GM19025 (cell line): ENCODE measurements at regions not wholly inside any gene's neighbourhood (a gene's known extent, or its start where the extent isn't known, plus 50 kb on each side); places are given as distances from the start of the nearest gene placed in this dataset.

ENCODE experiments used
- ATAC-seq: cut with Tn5 transposase; IDR thresholded peaks from one replicate; pipeline ENCODE4 v1.9.1; 2021; ENCODE audit warnings: mild to moderate bottlenecking, low read depth, moderate library complexity; ENCODE audit not compliant: unreplicated experiment

DNA sequence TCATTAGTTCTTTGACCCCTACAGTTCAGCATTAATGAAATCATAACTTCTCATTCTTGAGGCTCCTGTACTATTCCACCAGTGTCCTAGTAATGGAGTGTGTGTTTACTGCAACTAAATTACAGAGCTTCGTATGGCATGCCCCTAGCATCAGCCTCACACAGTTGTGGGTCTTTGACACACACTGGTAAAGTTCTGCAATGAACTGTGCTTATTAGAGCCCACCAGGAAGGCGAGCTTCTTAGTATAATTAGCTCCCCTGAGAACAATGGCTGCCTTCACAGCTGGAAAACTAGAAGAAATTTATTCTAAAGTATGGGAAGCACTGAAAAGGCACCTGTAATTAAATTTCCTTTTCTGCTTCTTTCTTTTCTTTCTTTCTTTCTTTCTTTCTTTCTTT is 251.1 kb upstream of the RGS18 start:
- no peak for ATAC-seq

- ATAC-seq, result no peak
Measured at GRCh38 chr1:191910245-191910644, 248.0 kb upstream of the RGS18 start.

DNA sequence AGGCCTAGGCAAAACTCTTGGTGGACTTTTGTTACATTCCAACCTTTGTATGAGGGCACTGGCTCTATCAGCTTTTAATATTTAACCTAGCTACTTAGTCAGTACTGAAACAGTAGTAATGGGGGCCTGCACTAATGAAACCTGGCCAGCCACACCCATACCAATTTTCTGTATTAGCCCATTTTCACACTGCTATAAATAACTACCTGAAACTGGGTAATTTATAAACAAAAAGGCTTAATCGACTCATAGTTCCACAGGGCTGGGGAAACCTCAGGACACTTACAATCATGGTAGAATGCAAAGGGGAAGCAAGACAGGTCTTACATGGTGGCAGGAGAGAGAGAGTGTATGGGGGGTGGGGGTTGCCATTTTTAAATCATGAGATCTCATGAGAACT is 245.7 kb upstream of the RGS18 start:
- ATAC-seq, result peak; percentile 57

- no peak for ATAC-seq
Measured at GRCh38 chr1:191913260-191913977, 244.8 kb upstream of the RGS18 start.

- no peak for ATAC-seq
Measured at GRCh38 chr1:191929383-191929782, 228.9 kb upstream of the RGS18 start.

- ATAC-seq, result no peak
Measured at GRCh38 chr1:191943684-191944083, 214.6 kb upstream of the RGS18 start.

GRCh38 chr1:191953526-191953925 is 204.7 kb upstream of the RGS18 start:
- ATAC-seq, result no peak

DNA sequence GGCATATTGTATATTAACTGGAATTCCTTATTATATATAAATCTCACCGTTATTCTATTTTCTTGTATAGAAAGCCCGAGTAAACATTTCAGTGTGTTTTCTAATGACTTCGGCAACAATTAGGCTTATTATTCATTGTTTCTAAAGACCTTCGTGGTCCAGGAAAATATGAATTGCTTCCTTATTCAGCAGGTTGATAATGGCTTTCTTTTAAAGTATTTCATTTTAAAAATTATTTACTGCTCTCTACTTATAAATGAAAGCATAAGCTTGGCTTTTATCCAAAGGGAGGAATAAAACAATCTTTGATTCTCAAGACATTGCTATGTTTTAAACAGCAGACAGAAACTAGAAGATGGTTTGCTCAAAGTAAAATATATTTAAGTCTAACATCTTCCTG is 198.4 kb upstream of the RGS18 start:
- ATAC-seq, result no peak

GRCh38 chr1:191963286-191963685 is 195.0 kb upstream of the RGS18 start:
- ATAC-seq, result no peak

GRCh38 chr1:191963781-191964455 is 194.3 kb upstream of the RGS18 start:
- no peak for ATAC-seq

GRCh38 chr1:191969290-191969689 is 189.0 kb upstream of the RGS18 start:
- no peak for ATAC-seq

GRCh38 chr1:191970116-191970515 is 188.1 kb upstream of the RGS18 start:
- ATAC-seq, result no peak

GRCh38 chr1:191971447-191971846 is 186.8 kb upstream of the RGS18 start:
- ATAC-seq, result no peak

- ATAC-seq, result no peak
Measured at GRCh38 chr1:191974004-191974403, 184.3 kb upstream of the RGS18 start.

GRCh38 chr1:191977874-191978506 is 180.3 kb upstream of the RGS18 start:
- ATAC-seq, result no peak

GRCh38 chr1:191984856-191985255 is 173.4 kb upstream of the RGS18 start:
- no peak for ATAC-seq

- ATAC-seq, result no peak
Measured at GRCh38 chr1:191992118-191992517, 166.1 kb upstream of the RGS18 start.

DNA sequence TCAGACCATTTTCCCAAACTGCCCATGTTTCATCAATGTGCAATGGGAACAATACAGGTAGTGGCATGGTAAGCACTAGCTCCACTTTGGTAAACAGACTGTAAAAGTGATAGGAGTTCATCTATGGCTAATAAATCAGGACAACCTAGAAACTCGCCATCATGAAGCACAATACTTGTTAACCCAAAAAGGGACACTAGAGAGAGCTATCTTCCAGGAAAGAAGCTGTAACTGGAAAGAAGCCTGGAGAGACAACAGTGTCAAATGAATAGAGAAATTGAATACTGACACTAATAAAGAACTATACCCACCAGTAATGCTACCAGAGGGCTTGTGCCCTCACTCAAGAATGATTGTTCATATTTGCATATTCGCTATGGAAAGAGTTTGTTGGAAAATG is 164.7 kb upstream of the RGS18 start:
- no peak for ATAC-seq

GRCh38 chr1:192002063-192002462 is 156.2 kb upstream of the RGS18 start:
- no peak for ATAC-seq

- ATAC-seq, result no peak
Measured at GRCh38 chr1:192003295-192004077, 154.8 kb upstream of the RGS18 start.

DNA sequence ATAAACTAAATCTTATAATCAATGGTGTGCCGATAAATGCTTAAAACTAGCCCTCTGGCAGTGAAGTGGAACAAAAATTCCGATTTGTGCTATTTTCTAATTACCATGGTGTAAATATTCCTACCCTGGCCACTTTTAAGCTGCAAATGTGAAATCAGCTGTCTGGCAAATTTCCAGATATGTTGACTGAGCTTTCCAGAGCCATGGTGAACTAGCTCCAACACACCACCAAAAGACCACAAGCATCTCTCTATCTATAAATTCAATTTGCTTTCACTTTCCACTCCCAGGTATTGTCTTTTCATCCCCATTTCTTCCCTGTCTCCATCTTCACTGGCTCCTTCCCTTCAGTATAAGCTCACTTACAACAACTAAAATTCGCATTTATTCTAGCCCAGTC is 152.3 kb upstream of the RGS18 start:
- no peak for ATAC-seq
